ENCODE measurements at regions not wholly inside any gene's neighbourhood (a gene's known extent, or its start where the extent isn't known, plus 50 kb on each side); places are given as distances from the start of the nearest gene placed in this dataset.

- H3K9me2 ChIP-seq (ENCODE audit: insufficient read depth), result no peaks in the 10 kb centered on the region
- no peaks in the 10 kb centered on the region for H3F3A ChIP-seq (ENCODE audit: insufficient read depth, low read depth)
- H3K79me2 ChIP-seq (ENCODE audit: low read depth), result no peaks in the 10 kb centered on the region
- no peaks in the 10 kb centered on the region for H4K20me1 ChIP-seq (ENCODE audit: insufficient read depth)
- H3K9me3 ChIP-seq (ENCODE audit: insufficient read depth, low read depth), result no peaks in the 10 kb centered on the region
- ChIA-PET CTCF (no interaction called here), POLR2A (ENCODE audit: unreplicated experiment) (no interaction called here)
- no peak overlapping the region for H2AFZ ChIP-seq
- H3K4me1 ChIP-seq (replicated peaks; ENCODE audit: insufficient read depth), result no peaks in the 10 kb centered on the region
- no peaks in the 10 kb centered on the region for H3K36me3 ChIP-seq (ENCODE audit: low read depth)
- no peak overlapping the region for H3K27ac ChIP-seq
- no peak for DNase-seq
- H3K27me3 ChIP-seq (ENCODE audit: insufficient read depth, low read depth), result no peaks in the 10 kb centered on the region
- BruUV-seq (replicated peaks), result no TSS peak
- no peak overlapping the region for H3K4me3 ChIP-seq
- TF ChIP-seq EZH2 (IDR thresholded peaks at IDR 0.05; ENCODE audit: low read depth) (no peak), CTCF (conservative IDR thresholded peaks at IDR 0.05) (no peak)
- no peak overlapping the region for H3K4me2 ChIP-seq
- intact Hi-C loops (cut with micrococcal nuclease; ENCODE audit: unreplicated experiment), result no loop called here
These were observed 102.3 kb downstream of the SLC25A46 start for GRCh38 chr5:110841137-110841536.

GRCh38 chr5:110842948-110843347 is 104.1 kb downstream of the SLC25A46 start:
- TF ChIP-seq EZH2 (IDR thresholded peaks at IDR 0.05; ENCODE audit: low read depth), result no peak
- no peak for TF ChIP-seq CTCF (conservative IDR thresholded peaks at IDR 0.05)
- CTCF ChIA-PET, result no interaction called here

GRCh38 chr5:110844251-110844650 is 105.4 kb downstream of the SLC25A46 start:
- Histone ChIP-seq H3K9me3 (ENCODE audit: insufficient read depth, low read depth) (no peaks in the 10 kb centered on the region), H3K4me2 (no peak overlapping the region), H2AFZ (no peak overlapping the region), H4K20me1 (ENCODE audit: insufficient read depth) (no peaks in the 10 kb centered on the region), H3K27me3 (ENCODE audit: insufficient read depth, low read depth) (no peaks in the 10 kb centered on the region), H3K4me1 (replicated peaks; ENCODE audit: insufficient read depth) (no peaks in the 10 kb centered on the region), H3F3A (ENCODE audit: insufficient read depth, low read depth) (no peaks in the 10 kb centered on the region), H3K36me3 (ENCODE audit: low read depth) (no peaks in the 10 kb centered on the region), H3K27ac (no peak overlapping the region), H3K4me3 (no peak overlapping the region), H3K9me2 (ENCODE audit: insufficient read depth) (no peaks in the 10 kb centered on the region), H3K79me2 (ENCODE audit: low read depth) (no peaks in the 10 kb centered on the region)
- ChIA-PET POLR2A (ENCODE audit: unreplicated experiment) (no interaction called here), CTCF (no interaction called here)
- DNase-seq, result no peak
- no peak for TF ChIP-seq CTCF (conservative IDR thresholded peaks at IDR 0.05)
- BruUV-seq (replicated peaks), result no TSS peak
- intact Hi-C loops (cut with micrococcal nuclease; ENCODE audit: unreplicated experiment), result no loop called here

More at GRCh38 chr5:110842948-110843347, 104.1 kb downstream of the SLC25A46 start:
- no peak overlapping the region for H3K4me2 ChIP-seq
- H3K4me3 ChIP-seq, result no peak overlapping the region
- no peaks in the 10 kb centered on the region for H3K4me1 ChIP-seq (replicated peaks; ENCODE audit: insufficient read depth)
- H2AFZ ChIP-seq, result no peak overlapping the region
- no peaks in the 10 kb centered on the region for H3K27me3 ChIP-seq (ENCODE audit: insufficient read depth, low read depth)
- H3K27ac ChIP-seq, result no peak overlapping the region
- H3F3A ChIP-seq (ENCODE audit: insufficient read depth, low read depth), result no peaks in the 10 kb centered on the region
- no peaks in the 10 kb centered on the region for H3K9me3 ChIP-seq (ENCODE audit: insufficient read depth, low read depth)
- intact Hi-C loops (cut with micrococcal nuclease; ENCODE audit: unreplicated experiment), result no loop called here
- H3K9me2 ChIP-seq (ENCODE audit: insufficient read depth), result no peaks in the 10 kb centered on the region
- no peak for DNase-seq
- POLR2A ChIA-PET (ENCODE audit: unreplicated experiment), result no interaction called here
- no TSS peak for BruUV-seq (replicated peaks)
- no peaks in the 10 kb centered on the region for H4K20me1 ChIP-seq (ENCODE audit: insufficient read depth)
- H3K79me2 ChIP-seq (ENCODE audit: low read depth), result no peaks in the 10 kb centered on the region
- H3K36me3 ChIP-seq (ENCODE audit: low read depth), result no peaks in the 10 kb centered on the region
